Prostate gland (tissue), 2 donors: ENCODE measurements at regions not wholly inside any gene's neighbourhood (a gene's known extent, or its start where the extent isn't known, plus 50 kb on each side); places are given as distances from the start of the nearest gene placed in this dataset.

Experiments used
- POLR2A ChIP-seq: fragments of 450-650 bp; IDR thresholded peaks from one replicate; pipeline ENCODE4 v1.6.1; 2016; ENCODE audit warnings: antibody characterized with exemption, mild to moderate bottlenecking
- POLR2AphosphoS5 ChIP-seq: sonication (generic); formaldehyde crosslinking; IDR thresholded peaks from one replicate; pipeline ENCODE4 v1.6.1; 2017; ENCODE audit warnings: antibody characterized with exemption
- TF ChIP-seq, protein P1 (sequence below), 4 experiments: fragments of 200-600 bp in 2 of 4; fragments of 450-650 bp in 2 of 4; sonication (generic) in 2 of 4; IDR thresholded peaks; 1 replicate in 3 of 4; 2 replicates in 1 of 4; pipeline ENCODE4 v1.5.1; 2016 to 2019; ENCODE audit warnings: antibody characterized with exemption in 4 of 4, mild to moderate bottlenecking in 2 of 4, moderate library complexity in 2 of 4

DNA sequence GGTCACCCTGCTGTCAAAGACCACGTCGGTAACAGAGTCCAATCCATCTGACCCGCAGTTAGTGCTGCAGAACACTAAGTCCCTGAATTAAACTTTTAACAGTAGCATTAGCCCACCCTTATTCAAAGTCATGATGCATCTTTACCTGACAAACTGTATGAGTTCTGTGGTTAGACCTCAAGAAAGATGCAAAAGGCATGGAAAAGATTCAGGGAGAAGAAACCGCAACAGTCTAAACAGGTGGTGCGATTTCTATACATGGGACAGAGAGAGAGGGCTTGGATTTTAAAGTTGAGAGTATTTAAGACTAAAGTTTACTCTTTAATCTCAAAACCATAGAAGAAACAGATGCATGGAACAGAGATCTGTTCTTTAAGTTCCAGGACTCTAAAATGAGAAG, 103.3 kb upstream of the NFE2L3 start:
- TF ChIP-seq POLR2A = no peak
- TF ChIP-seq, protein P1, sequence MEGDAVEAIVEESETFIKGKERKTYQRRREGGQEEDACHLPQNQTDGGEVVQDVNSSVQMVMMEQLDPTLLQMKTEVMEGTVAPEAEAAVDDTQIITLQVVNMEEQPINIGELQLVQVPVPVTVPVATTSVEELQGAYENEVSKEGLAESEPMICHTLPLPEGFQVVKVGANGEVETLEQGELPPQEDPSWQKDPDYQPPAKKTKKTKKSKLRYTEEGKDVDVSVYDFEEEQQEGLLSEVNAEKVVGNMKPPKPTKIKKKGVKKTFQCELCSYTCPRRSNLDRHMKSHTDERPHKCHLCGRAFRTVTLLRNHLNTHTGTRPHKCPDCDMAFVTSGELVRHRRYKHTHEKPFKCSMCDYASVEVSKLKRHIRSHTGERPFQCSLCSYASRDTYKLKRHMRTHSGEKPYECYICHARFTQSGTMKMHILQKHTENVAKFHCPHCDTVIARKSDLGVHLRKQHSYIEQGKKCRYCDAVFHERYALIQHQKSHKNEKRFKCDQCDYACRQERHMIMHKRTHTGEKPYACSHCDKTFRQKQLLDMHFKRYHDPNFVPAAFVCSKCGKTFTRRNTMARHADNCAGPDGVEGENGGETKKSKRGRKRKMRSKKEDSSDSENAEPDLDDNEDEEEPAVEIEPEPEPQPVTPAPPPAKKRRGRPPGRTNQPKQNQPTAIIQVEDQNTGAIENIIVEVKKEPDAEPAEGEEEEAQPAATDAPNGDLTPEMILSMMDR (IDR thresholded peaks at IDR 0.05) = no peak
- TF ChIP-seq POLR2AphosphoS5 = no peak
